GM23338 (cell line): ENCODE measurements at regions not wholly inside any gene's neighbourhood (a gene's known extent, or its start where the extent isn't known, plus 50 kb on each side); places are given as distances from the start of the nearest gene placed in this dataset.

Experiments used
- CTCF ChIP-seq, 2 experiments: fragments of 200-600 bp in 1 of 2; sonication (generic) in 1 of 2; conservative IDR thresholded peaks; 2 replicates each; pipeline versions ENCODE4 v1.5.1 to v1.6.1; 2016 to 2017; ENCODE audit warnings: antibody characterized with exemption in 2 of 2, low read depth in 2 of 2, mild to moderate bottlenecking in 2 of 2, moderate library complexity in 1 of 2
- POLR2AphosphoS5 ChIP-seq: IDR thresholded peaks from 2 replicates; pipeline ENCODE4 v1.6.1; 2016; ENCODE audit warnings: antibody characterized with exemption, low read depth

DNA sequence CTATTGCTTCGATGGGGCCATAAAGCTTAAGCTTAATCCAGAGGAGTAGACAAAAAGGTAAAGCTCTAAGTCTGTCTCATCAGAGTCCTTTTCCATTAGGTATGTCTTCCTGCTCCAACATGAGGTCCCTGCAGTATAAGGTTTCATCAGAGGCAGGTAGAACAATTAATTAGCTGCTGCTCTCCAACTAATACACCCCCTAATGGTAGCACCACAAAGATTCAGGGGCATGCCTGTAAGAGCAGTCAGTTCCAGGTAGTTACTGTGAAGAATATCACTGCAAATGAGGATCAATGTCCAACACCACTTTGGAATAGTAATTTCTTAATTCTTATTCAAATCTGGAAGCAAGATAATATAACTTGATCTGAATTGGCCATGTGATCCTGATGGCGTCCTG is 160.3 kb upstream of the ESRRG start:
- peak; percentile 48 for TF ChIP-seq CTCF (conservative IDR thresholded peaks at IDR 0.05; ENCODE audit: low read depth in 2 of 2)
- TF ChIP-seq POLR2AphosphoS5: no peak
